Hepatocyte (in vitro differentiated cells): ENCODE measurements at regions not wholly inside any gene's neighbourhood (a gene's known extent, or its start where the extent isn't known, plus 50 kb on each side); places are given as distances from the start of the nearest gene placed in this dataset.

Experiments used
- EZH2 ChIP-seq: fragments of 200-600 bp; sonication (generic); IDR thresholded peaks from 2 replicates; pipeline ENCODE4 v1.6.1; 2016; ENCODE audit warnings: antibody characterized with exemption, mild to moderate bottlenecking, borderline replicate concordance
- EZH2phosphoT487 ChIP-seq: fragments of 200-600 bp; sonication (generic); IDR thresholded peaks from one replicate; pipeline ENCODE4 v1.6.1; 2018; ENCODE audit warnings: antibody characterized with exemption, mild to moderate bottlenecking, low read depth, moderate library complexity; ENCODE audit not compliant: unreplicated experiment, severe bottlenecking
- TF ChIP-seq, protein P1 (sequence below): fragments of 200-600 bp; sonication (generic); IDR thresholded peaks from 2 replicates; pipeline ENCODE4 v1.5.1; 2016; ENCODE audit warnings: antibody characterized with exemption, mild to moderate bottlenecking; ENCODE audit not compliant: poor library complexity

DNA sequence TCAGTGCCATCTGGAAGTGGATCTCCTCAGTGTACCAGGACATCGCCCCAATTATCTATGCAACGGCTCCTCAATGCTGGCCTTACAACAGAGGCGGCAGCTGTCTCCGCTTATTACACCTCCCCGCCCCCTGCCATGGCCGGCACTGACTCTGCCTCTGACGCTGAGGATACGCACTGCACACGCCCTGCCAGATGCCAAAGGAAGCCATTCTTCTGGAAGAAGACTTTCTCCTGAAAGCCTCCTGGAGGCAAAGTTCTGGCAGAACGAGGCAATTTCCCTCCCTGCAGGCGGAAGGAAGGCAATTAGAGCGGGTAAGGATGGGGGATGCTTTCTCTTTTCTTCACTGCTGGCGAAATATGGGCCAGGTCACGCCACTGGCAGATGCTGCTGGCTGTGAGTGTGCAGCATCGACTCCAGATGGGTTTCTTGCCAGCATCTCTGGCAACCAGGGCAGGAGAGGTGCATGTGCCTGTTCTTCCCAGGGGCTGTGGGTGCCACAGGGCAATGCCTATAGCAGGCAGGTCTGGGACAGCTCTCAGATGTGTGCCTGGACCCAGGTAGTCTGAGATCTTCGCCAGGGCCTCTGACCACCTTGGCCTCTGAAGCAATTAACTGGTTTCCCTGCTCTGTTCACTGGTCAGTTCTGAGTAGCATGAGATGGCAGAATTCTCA lies 62.2 kb upstream of the MRPS22 start:
- TF ChIP-seq, protein P1, sequence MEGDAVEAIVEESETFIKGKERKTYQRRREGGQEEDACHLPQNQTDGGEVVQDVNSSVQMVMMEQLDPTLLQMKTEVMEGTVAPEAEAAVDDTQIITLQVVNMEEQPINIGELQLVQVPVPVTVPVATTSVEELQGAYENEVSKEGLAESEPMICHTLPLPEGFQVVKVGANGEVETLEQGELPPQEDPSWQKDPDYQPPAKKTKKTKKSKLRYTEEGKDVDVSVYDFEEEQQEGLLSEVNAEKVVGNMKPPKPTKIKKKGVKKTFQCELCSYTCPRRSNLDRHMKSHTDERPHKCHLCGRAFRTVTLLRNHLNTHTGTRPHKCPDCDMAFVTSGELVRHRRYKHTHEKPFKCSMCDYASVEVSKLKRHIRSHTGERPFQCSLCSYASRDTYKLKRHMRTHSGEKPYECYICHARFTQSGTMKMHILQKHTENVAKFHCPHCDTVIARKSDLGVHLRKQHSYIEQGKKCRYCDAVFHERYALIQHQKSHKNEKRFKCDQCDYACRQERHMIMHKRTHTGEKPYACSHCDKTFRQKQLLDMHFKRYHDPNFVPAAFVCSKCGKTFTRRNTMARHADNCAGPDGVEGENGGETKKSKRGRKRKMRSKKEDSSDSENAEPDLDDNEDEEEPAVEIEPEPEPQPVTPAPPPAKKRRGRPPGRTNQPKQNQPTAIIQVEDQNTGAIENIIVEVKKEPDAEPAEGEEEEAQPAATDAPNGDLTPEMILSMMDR = no peak
- TF ChIP-seq EZH2 (no peak), EZH2phosphoT487 (no peak)
